ENCODE measurements at regions not wholly inside any gene's neighbourhood (a gene's known extent, or its start where the extent isn't known, plus 50 kb on each side); places are given as distances from the start of the nearest gene placed in this dataset.

GRCh38 chr13:111037927-111038326, 77.2 kb upstream of the ARHGEF7 start:
- DNase-seq, result no peak

DNA sequence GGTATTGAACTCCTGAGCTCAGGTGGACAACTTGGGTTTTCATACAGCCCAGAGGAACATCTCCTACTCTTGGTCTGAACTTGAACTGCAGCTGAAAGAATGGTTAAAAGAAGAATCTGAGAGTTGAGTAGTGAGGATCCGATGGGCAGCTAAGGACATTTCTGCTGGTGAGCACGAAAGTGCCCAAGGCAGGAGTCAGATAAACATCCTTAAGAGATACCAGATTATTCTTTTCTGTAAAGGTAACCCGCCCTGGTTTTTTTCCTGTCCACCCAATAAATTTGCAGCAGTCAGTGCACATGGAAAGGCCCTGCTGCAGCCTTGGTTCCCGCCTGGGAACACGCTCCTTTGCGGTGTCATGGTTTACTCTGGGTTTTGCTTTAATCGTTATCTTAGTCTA, 78.4 kb upstream of the ARHGEF7 start:
- no peak for DNase-seq

- no peak for DNase-seq
Measured at GRCh38 chr13:111035861-111036260, 79.2 kb upstream of the ARHGEF7 start.

DNA sequence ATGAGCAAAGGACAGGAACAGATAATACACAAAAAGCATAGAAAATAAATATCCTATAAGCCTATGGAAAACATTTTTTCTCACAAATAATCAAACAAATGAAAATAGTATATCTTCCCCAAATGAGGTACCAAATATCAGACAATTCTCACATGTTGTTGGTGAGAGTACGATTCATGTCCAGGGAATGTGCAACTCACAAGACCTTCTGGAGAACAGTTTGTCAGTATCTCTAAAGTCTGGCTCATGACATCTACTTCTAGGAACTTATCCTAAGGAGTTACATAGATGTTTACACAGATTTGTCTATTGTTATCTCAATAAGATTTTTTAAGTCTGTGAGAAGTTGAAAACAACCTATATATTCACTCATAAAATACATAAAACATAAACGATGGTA, 80.3 kb upstream of the ARHGEF7 start:
- DNase-seq, result no peak

DNA sequence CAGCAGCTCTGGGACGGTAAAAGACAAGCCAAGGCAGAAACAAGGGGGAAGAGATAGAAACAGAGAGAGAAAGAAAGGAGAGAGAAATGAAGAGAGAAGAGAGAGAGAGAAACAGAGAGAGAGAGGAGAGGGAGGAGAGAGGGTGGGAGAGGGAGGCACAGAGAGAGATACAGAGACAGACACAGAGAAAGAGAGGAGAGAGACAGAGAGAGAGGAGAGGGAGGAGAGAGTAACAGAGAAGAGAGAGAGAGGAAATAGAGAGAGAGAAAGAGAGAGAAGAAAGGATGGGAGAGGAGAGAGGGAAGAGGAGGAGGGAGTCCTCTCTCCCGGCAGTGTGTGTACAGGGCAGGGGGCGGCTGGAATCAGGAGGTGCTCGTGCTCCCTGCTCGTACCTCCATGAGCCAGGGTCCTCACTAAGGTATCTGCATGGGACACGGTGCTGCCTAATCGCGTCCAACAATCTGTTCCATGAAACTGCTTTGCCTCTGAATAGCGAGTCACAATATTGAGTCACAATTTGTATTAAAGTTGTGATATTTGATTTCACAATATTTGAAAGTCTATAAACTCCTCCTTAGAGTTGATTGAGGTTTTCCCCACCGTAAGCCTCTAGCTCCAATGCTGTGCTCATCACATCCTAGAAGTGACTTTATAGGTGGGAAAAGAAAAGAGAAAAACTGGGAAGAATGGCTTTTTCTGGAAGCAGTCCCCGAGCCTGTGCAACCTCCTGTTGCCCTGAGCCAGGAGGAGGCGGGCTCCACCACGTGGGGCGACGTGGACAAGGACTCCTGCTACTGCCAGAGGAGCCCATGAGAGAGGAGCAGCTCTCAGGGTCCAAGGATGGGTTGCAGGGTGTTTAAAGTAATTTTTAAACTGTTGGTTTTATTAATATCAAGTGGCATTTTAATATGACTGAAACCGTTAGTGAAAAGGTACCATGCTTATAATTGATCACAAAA, 81.7 kb upstream of the ARHGEF7 start:
- no peak for DNase-seq

DNA sequence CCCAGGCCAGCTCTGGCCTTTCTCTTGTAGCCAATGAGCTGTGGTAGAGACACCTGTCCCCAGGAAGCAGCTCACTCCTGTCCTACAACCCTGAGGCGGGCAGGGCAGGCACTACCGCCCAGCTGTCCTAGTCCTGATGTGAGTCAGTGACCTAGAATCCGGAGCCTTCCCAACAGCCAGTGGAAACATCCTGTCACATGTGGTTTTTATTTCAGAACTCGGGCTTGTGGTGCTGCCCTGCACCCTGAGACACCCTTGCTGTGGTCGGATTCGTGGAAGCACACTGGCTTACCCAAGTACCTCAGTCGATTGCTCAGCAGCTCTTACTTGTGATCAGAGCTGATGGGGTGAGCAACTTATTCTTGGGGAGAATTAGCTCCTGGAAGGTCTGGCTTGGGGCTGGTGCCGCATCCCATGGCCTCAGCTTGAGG, 83.6 kb upstream of the ARHGEF7 start:
- no peak for DNase-seq

DNA sequence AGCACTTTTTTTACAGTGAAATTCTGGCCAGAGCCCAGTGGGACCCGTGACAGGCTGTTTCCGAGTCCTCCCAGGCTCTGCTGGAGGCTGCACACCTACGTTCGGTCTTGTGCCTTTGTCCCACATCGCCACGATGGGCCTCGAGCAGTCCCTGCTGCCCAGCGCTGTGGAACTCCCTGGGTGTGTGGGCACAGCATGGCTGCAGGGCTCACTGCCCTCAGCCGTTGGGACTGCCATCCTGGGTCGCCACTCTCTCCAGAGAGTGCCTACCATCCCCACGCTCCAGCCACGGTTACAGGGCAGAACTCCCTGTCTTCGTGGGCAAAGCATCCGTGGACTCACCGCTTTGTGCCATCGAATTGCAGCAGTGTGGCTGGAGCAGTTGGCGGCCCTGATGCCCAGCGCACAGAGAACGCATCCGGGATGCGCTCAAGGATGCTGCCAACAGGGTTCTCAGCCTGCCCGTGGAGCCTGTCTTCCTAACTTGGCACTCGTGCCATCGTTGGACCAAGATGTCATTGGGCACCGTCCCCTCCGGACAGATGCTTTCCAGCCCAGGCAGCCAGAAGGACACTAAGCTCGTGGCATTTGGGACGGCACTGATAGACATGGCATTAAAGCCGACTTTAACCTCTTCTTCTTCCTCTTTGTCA, 85.0 kb upstream of the ARHGEF7 start:
- DNase-seq, result no peak

GRCh38 chr13:111027458-111028439, 87.4 kb upstream of the ARHGEF7 start:
- no peak for DNase-seq

- no peak for DNase-seq
Measured at GRCh38 chr13:111025310-111025709, 89.8 kb upstream of the ARHGEF7 start.

GRCh38 chr13:111022886-111023285, 92.2 kb upstream of the ARHGEF7 start:
- no peak for DNase-seq

GRCh38 chr13:111022241-111022640, 92.9 kb upstream of the ARHGEF7 start:
- no peak for DNase-seq

DNA sequence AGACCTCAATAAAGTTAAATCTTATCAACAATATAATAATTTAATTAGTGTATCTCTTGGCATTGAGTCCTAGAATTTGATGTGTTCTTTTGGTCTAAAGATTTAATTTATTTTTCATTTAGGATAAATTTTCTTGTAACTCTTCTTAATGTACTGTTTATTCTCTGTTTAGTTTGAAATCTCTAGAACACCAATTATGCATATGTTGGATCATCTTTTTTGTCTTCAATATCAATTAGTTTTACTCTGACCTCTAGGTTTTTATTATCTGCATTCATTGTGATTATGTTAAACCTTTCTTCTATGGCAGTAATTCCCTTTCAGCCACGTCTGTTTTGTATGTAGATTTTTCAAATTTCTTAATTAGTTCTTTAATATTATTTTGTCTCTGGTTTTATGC, 93.8 kb upstream of the ARHGEF7 start:
- DNase-seq, result no peak

GRCh38 chr13:111020546-111020945, 94.6 kb upstream of the ARHGEF7 start:
- DNase-seq, result no peak

DNA sequence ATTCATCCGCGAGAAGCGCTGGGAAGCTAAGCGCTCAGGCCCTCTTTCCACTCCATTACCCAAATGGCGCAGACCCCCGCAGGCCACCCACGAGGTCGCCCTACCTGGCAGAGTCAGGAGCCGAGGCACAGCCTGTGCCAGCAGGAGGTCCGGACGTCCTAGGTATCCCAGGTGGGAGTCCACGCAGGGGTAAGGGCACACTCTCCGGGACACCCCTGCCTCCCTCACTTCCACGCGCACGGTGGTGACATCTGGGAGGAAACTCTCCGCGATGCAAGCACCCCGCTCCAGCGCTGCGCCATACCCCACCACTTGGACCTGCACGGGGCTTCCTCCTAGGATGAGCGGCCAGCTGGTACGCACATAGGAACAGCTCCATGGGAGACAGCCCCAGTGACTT, 95.1 kb upstream of the ARHGEF7 start:
- DNase-seq, result no peak

DNA sequence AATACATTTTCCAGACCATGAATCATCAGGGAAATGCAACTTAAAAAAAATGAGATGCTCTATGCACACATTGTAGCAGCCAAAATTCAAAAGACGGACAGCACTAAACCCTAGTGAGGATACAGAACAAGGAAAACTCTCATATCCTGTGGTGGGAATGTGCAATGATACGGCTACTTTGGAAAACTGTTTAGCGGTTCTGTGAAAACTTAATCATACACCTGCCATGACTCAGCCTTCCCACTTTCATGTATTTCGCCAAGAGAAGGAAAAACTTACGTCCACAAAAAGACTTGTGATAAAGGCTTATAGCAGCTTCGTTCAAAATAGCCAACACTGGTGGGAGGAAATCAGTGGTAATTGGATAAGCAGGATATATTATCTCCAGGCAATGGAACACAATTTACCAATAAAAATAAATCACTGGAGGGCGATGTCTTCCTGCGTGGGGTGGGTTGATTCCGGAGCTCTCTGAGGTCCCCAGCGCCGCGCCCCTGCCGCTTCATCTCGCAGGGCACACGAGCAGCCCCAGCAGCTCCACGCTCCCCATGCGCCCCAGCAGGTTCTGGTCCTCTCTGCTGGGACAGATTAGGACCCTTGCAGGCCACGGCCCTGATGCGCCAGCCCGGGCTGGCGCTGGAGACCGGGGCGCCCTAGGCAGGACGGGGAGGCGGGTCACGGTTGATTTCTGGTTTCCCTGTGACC, 97.2 kb upstream of the ARHGEF7 start:
- DNase-seq, result no peak

- no peak for DNase-seq
Measured at GRCh38 chr13:111013196-111013595, 98.3 kb upstream of the ANKRD10 start.

GRCh38 chr13:111011899-111012298, 97.0 kb upstream of the ANKRD10 start:
- no peak for DNase-seq

- no peak for DNase-seq
Measured at GRCh38 chr13:111008351-111008750, 93.5 kb upstream of the ANKRD10 start.

DNA sequence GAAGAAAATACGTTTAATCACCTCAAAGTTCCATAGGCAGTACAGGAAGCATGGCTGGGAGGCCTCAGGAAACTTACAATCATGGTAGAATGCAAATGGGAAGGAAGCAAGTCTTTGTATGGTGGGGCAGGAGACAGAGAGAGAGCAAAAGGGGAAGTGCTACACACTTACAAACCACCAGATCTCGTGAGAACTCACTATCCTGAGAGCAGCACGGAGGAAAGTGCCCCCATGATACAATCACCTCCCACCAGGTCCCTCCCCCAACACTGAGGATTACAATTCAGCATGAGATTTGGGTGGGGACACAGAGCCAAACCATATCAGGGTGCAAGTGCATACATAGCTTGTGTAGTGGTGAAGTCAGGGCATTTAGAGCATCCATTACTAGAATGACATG, 92.3 kb upstream of the ANKRD10 start:
- no peak for DNase-seq

GRCh38 chr13:111006506-111007031, 91.7 kb upstream of the ANKRD10 start:
- no peak for DNase-seq

DNA sequence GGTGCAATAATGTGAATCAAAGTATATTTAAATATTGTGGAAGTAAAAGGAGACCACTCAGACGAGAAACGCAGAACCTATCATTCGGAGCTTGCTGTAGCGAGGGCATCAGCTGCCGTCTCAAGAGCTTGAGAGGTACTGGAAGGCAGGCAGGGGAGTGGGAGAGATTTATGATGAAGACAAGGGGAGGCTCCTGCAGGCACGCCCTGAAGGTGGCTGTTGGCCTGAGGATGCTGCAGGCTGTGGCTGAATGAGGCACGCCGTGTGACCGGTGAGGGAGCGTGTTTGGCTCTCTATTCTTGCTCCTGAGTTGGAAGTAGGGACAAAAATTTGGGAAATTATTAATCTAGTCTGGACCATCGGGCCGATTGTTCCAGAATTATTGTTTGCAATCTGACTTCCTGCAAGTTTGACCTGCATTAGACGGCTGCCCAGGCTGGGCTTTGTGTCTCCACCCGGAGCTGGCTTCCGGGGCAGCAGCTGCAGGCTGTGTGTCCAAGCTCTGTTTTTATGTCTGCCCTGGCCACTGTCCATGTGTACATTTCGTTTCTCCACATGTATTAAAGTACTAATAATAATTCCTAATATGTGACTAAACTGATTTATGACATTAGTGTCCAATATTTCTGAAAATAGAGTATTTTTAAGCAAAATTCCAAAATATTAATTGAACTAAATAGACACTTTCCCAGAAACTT, 91.1 kb upstream of the ANKRD10 start:
- DNase-seq, result no peak

All from stimulated activated CD8-positive, alpha-beta memory T cell treated with anti-CD3 and anti-CD28 coated beads, Interleukin-4, amount 100 ng/mL, for 48 hours (primary cell).